Mammary epithelial cell (primary cell): ENCODE measurements at regions not wholly inside any gene's neighbourhood (a gene's known extent, or its start where the extent isn't known, plus 50 kb on each side); places are given as distances from the start of the nearest gene placed in this dataset.

Experiments used
- EZH2 ChIP-seq: IDR thresholded peaks from 2 replicates; pipeline ENCODE4 v1.6.1; 2012; ENCODE audit warnings: low read length, inconsistent platforms, borderline replicate concordance
- TF ChIP-seq, protein P1 (sequence below), 2 donors: IDR thresholded peaks in 1 of 2; conservative IDR thresholded peaks in 1 of 2; 2 replicates each; pipeline ENCODE4 v1.5.1; 2011 to 2012; ENCODE audit warnings: inconsistent platforms in 2 of 2, low read length in 2 of 2, mild to moderate bottlenecking in 2 of 2, control low read depth in 1 of 2, low read depth in 1 of 2; ENCODE audit not compliant: insufficient read depth in 1 of 2; ENCODE audit errors: extremely low read depth in 1 of 2

DNA sequence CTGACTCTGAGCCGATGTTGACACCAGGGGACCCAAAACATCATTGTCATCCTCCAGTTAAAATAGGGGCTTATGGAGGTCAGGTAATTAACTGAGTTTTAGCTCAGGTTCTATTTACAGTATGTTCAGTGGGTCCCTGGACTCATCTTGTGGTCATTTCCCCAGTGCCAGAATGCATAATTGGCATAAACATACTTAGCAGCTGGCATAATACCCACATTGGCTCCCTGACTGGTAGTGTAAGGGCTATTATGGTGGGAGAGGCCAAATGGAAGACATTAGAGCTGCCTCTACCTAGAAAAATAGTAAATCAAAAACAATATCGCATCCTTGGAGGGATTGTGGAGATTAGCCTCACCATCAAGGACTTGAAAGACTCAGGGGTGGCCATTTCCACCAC lies 350.9 kb downstream of the C12orf75 start:
- TF ChIP-seq, protein P1, sequence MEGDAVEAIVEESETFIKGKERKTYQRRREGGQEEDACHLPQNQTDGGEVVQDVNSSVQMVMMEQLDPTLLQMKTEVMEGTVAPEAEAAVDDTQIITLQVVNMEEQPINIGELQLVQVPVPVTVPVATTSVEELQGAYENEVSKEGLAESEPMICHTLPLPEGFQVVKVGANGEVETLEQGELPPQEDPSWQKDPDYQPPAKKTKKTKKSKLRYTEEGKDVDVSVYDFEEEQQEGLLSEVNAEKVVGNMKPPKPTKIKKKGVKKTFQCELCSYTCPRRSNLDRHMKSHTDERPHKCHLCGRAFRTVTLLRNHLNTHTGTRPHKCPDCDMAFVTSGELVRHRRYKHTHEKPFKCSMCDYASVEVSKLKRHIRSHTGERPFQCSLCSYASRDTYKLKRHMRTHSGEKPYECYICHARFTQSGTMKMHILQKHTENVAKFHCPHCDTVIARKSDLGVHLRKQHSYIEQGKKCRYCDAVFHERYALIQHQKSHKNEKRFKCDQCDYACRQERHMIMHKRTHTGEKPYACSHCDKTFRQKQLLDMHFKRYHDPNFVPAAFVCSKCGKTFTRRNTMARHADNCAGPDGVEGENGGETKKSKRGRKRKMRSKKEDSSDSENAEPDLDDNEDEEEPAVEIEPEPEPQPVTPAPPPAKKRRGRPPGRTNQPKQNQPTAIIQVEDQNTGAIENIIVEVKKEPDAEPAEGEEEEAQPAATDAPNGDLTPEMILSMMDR (conservative IDR thresholded peaks at IDR 0.05 in 1 of 2, IDR thresholded peaks at IDR 0.05 in 1 of 2; ENCODE audit: extremely low read depth in 1 of 2, insufficient read depth in 1 of 2, low read depth in 1 of 2, low read length in 2 of 2), result no peak
- TF ChIP-seq EZH2, result no peak
